Fibroblast of villous mesenchyme (primary cell): ENCODE measurements at regions not wholly inside any gene's neighbourhood (a gene's known extent, or its start where the extent isn't known, plus 50 kb on each side); places are given as distances from the start of the nearest gene placed in this dataset.

Experiments
- DNase-seq: peaks from one replicate; pipeline ENCODE4 v3.0.0-alpha.2; 2010; ENCODE audit warnings: low read depth
- H3K4me3 ChIP-seq: 2 replicates; pipeline ENCODE4 v1.5.1; 2011; ENCODE audit warnings: low read depth, mild to moderate bottlenecking, low read length
- CTCF ChIP-seq: IDR thresholded peaks from 2 replicates; pipeline ENCODE4 v1.5.1; 2012; ENCODE audit warnings: low read depth, mild to moderate bottlenecking, low read length; ENCODE audit not compliant: insufficient read depth

DNA sequence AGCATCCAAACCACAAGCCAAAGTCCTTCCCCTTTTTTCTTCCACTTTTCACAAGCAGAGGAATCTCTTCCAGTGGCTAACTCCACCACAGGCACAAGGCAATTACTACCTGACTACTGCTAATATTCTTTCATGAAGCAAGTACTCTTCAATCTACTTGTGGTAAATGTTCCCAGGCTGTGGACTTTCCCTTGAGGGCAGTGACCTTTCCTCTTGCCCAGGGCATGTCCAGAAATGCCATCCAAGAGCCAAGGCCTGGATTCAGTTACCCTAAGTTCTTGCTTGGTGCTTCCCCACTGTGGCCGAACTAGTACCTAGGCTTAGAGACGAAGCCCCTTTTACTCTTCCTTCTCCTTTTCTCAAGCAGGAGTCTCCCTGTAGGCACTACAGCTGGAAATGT, 400.7 kb downstream of the DCAF12L2 start:
- H3K4me3 ChIP-seq, result no peak overlapping the region
- no peak for DNase-seq
- no peak for TF ChIP-seq CTCF

- no peak overlapping the region for H3K4me3 ChIP-seq
- no peak for DNase-seq
- no peak for TF ChIP-seq CTCF
Measured at GRCh38 chrX:125769628-125770027, 396.5 kb downstream of the DCAF12L2 start.

GRCh38 chrX:125778261-125778660, 387.8 kb downstream of the DCAF12L2 start:
- no peak for DNase-seq
- H3K4me3 ChIP-seq, result no peak overlapping the region
- TF ChIP-seq CTCF, result no peak

DNA sequence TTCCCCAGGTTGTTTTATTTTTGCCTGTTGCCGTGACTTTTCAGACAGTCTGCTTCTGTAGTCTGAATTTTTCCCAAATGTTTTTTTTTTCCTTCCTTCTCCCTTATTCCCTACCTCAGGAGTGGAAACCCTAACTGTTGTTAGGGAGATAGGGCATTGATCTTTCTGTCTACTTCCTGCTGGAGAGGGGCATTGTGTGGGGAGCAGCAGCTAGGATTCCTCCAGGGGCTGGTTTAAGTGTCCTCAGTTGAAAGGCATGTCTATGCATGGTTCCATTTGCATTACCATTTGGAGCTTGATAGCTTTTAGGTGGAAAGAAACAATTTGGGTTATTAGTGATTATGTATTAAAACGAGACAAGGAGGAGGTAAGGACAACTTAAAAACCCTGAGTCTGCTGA, 383.9 kb downstream of the DCAF12L2 start:
- no peak for TF ChIP-seq CTCF
- DNase-seq, result no peak
- H3K4me3 ChIP-seq, result no peak overlapping the region

GRCh38 chrX:125786316-125786715, 379.8 kb downstream of the DCAF12L2 start:
- no peak for DNase-seq
- no peak for TF ChIP-seq CTCF

DNA sequence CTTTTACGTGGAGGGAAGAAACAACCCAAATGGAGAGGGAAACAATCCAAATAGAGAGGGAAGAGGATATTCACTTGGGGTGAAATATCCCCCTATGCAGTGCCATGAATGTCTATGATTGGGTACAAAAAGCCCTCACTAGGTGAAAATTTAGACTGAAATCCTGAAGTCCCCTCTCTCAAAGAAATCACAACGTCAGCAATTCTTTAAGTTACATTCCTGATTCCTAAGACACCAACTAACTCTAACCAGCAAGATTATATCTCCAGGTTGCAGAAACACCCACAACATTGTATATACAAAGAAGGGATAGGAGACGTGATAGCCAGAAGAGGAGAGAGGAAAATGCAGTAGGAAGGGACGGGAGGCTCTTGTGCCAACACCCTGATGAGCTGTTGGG, 374.3 kb downstream of the DCAF12L2 start:
- DNase-seq, result no peak
- H3K4me3 ChIP-seq, result no peak overlapping the region
- no peak for TF ChIP-seq CTCF

More at GRCh38 chrX:125786316-125786715, 379.8 kb downstream of the DCAF12L2 start:
- H3K4me3 ChIP-seq, result no peak overlapping the region

DNA sequence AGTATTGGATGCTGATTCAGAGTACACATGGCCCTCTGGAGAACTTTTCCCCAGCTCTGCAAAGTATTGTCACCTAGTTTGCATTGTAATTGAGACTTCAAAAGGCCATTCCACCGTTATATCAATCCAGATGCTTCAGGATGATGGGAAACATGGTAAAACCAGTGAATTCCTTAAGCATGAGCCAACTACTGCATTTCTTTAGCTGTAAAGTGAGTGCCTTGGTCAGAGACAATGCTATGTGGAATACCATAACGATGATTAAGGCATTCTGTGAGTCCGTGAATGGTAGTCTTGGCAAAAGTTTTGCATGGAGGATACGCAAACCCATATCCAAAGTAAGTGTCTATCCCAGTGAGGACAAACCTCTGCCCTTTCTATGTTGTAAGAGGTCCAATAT, 355.2 kb downstream of the DCAF12L2 start:
- no peak overlapping the region for H3K4me3 ChIP-seq
- no peak for DNase-seq
- TF ChIP-seq CTCF, result no peak
